SU-DHL-6 (cell line): ENCODE measurements at regions not wholly inside any gene's neighbourhood (a gene's known extent, or its start where the extent isn't known, plus 50 kb on each side); places are given as distances from the start of the nearest gene placed in this dataset.
"Not testable (repeated sequence)": the region's sequence is repeated elsewhere in the genome, so short reads cannot be mapped to it uniquely, and the experiment has no call there.

Source experiments
- CTCF ChIP-seq: fragments of 200-600 bp; sonication (generic); IDR thresholded peaks from one replicate; pipeline ENCODE4 v1.5.1; 2017; ENCODE audit warnings: antibody characterized with exemption, mild to moderate bottlenecking, low read length, moderate library complexity; ENCODE audit not compliant: insufficient read depth, poor library complexity, severe bottlenecking
- EZH2phosphoT487 ChIP-seq: fragments of 200-600 bp; sonication (generic), shearing (Covaris generic); conservative IDR thresholded peaks from 2 replicates; pipeline ENCODE4 v1.6.1; 2018; ENCODE audit warnings: mild to moderate bottlenecking, antibody characterized with exemption, low read length, moderate library complexity, mixed read lengths

DNA sequence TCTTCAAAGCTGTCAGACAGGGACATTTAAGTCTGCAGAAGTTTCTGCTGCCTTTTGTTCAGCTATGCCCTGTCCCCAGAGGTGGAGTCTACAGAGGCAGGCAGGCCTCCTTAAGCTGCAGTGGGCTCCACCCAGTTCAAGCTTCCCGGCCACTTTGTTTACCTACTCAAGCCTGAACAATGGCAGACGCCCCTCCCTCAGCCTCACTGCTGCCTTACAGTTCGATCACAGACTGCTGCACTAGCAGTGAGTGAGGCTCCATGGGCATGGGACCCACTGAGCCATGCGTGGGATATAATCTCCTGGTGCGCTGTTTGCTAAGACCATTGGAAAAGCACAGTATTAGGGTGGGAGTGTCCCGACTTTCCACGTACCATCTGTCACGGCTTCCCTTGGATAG, 585.9 kb upstream of the HS3ST5 start:
- not testable (repeated sequence) for TF ChIP-seq CTCF, EZH2phosphoT487
